HG03196 (cell line): ENCODE measurements at regions not wholly inside any gene's neighbourhood (a gene's known extent, or its start where the extent isn't known, plus 50 kb on each side); places are given as distances from the start of the nearest gene placed in this dataset.
"Not testable (repeated sequence)": the region's sequence is repeated elsewhere in the genome, so short reads cannot be mapped to it uniquely, and the experiment has no call there.

Source experiments
- ATAC-seq: cut with Tn5 transposase; IDR thresholded peaks from one replicate; pipeline ENCODE4 v1.9.1; 2021; ENCODE audit not compliant: unreplicated experiment

DNA sequence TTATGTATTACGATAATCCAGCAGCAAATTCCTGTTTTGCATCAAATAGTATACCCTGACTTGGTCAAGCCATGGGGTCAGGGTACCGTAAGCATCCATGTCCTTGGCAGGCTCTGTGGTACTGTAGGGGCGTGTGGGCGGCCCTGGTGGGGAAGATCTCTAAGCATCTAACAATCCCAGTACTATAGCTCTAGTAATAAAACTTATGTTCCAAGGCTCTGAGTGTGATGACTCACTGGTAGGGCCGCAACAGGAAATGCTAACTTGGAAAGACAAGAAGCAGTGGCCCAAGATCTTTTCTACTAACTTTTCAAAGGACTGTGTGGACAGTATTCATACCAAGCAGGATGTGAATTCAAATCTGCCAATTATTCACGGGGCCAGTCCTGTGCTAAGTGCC lies 63.8 kb downstream of the CLEC18A start:
- ATAC-seq, result not testable (repeated sequence)

DNA sequence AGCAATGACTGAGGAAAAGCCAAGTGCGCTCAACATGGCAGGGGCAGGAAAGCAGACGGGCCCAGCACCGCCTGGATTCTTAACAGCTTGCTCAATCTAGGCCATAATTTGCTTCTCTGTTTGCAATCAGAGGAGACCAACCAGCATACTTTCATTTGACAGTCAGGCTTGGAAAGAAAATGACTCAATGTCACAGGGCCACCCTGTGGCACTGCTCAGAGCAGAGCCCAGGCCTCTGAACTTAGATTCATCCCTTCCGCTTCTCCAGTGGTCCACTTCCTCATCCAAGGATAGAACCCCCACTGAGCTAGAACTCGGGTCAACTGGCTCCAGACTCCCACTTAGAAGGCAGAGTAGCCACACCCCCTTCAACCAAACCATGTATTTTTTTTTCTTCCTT lies 65.6 kb downstream of the CLEC18A start:
- ATAC-seq, result not testable (repeated sequence)

DNA sequence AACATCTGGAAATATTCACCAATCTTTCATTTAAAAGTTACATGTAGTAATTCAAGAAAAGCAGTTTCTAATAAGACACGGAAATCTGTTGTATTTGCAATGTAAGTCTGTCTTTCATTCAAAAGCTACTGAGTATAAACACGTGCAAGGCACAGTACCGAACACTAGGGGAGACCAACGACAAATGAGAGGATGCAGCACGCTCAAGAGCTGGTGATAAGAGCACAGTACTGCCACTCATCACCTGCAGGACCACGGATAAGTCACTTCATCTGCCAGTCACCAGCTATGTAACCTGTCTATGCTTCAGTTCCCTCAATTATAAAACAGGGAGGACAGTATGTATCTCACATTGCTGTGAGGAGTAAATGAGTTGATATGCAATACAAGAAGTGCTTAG lies 67.1 kb downstream of the CLEC18A start:
- ATAC-seq, result no peak

DNA sequence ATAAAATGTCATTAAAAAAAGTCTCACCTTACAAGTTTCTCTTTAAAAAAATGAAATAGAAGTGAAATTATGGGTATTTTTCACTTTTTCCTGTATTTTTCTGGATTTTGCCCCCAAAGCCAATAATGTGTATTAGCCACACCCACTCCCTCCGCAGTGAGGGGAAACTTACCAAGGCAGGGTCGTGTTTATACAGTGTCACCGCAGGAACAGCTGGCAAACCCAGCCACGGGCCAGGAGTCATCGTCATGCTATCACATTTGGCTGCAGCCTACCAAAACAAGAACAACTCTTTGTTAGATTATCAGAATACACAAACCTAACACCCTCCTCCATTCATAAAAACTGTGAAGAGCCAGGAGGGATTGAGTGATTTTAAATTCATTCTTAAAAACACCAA lies 72.1 kb downstream of the CLEC18A start:
- ATAC-seq, result not testable (repeated sequence)

DNA sequence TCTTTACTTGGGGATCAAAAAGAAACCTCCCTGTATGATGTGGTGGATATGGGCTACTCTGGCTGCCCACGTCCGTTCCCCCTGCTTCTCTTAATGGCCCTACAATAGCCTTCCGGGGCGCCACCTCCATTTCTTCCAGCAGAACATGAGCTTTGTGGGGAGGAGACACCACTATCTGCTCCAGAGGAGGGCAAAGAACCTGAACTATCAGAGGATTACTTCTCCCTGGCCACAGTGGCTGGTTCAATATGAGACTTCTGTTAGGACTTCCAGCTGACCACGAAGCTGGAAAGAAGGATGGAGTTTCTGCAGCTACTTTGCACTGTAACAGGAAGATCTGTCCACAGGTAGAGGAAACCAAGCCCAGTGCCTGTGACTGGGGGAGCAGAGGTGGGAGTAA lies 72.8 kb downstream of the CLEC18A start:
- not testable (repeated sequence) for ATAC-seq

DNA sequence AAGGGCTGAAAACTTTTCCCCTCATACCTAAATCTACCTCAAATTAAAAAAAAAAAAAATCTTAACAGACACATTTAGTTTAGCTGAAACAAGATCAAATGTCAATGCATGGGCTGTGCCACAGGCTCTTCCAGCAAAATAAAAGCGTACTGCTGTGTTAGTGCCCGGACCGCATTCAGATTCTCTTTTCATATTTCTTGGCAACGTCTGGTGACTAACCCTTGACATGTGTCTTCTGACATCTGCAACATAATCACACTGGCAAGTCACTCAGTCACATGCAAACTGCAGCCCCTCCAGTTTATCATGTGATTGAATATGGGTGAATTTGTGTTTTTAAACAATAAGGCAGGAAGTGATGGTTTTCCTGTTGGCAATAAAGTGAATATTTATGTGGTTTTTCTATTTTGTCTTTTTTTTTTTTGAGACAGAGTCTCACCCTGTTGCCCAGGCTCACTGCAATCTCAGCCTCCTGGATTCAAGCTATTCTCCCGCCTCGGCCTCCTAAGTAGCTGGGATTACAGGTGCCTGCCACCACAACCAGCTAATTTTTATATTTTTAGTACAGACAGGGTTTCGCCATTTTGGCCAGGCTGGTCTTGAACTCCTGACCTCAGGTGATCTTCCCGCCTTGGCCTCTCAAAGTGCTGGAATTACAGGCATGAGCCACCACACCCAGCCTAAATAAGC lies 75.2 kb downstream of the CLEC18A start:
- ATAC-seq, result peak; percentile 49

DNA sequence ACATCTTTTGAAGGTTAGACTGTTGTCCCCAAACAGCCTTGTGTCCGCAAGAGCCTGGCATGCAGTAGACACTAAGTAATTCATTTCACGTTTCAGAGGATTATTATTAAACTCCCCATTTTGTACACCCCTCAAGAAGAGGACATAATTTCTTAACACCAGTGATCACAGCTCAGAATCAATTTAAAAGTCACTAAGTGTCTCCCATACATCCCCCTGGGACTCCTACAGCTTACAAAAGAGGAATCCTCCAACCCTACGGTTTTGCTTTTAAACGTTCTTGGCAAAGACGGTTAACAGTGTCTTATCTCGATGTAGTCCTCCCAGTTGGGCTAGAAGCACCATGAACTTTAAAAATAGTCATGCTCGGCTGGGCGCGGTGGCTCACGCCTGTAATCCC lies 81.2 kb upstream of the PDPR start:
- not testable (repeated sequence) for ATAC-seq

DNA sequence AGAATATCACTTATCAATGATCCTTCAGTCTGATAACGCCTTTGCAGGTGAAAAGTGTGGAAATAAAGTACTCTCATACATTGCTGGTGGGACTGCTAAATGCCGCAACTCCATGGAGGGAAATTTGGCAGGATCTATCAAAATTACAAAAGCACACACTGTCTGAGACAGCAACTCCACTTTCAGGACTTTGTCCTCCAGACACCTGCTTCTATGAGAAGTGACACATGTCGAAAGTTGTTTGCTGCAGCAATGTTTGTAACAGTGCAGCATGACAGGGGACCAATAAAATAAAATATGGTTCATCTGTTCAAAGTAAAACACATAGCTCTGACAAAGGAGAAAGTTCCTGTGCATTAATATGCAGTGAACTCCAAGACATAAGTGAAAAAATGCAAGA lies 76.2 kb upstream of the PDPR start:
- ATAC-seq, result not testable (repeated sequence)

DNA sequence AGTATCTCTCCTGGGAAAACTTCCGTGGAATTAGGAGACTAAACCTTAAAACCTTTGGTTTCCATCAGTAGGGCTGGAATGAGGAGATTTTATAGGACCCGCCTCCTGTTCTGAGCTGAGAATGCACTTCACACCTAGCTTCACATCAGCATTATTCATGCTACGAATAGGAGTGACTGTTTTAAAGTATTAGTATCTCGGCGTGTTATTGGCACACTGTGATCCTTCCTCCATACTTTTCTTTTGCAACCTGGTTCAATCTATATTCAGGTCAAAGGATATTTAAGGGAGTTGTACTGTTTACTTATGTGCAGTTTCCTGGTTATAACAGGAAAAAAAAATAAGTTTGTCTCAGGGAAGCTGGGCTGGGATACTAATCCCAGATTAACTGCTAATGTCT lies 73.6 kb upstream of the PDPR start:
- not testable (repeated sequence) for ATAC-seq

DNA sequence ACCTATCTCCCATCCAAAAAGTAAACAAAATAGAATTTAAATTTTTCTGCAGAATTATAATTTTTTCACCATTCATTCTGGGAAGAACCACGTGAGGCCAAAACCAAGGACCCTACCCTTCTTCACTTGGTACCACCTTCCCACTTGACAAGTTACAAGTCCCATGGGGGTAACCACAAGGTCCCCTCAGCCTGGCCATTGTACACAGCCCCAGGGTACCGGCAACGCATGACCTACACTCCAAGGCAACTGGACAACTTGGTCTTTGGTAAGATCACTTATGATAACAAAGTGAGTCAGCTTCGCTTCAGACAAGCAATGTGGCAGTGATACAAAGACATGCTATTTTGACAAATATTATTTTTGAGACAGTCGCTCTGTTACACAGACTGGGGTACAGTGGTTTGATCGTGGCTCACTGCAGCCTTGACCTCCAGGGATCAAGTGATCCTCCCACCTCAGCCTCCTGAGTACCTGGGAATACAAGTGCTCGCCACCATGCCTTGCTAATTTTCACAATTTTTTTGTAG lies 70.5 kb upstream of the PDPR start:
- ATAC-seq, result not testable (repeated sequence)

DNA sequence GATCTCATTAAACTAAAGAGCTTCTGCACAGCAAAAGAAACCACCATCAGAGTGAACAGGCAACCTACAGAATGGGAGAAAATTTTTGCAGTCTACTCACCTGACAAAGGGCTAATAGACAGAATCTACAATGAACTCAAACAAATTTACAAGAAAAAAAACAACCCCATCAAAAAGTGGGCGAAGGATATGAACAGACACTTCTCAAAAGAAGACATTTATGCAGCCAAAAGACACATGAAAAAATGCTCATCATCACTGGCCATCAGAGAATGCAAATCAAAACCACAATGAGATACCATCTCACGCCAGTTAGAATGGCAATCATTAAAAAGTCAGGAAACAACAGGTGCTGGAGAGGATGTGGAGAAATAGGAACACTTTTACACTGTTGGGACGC lies 67.6 kb upstream of the PDPR start:
- ATAC-seq, result not testable (repeated sequence)

DNA sequence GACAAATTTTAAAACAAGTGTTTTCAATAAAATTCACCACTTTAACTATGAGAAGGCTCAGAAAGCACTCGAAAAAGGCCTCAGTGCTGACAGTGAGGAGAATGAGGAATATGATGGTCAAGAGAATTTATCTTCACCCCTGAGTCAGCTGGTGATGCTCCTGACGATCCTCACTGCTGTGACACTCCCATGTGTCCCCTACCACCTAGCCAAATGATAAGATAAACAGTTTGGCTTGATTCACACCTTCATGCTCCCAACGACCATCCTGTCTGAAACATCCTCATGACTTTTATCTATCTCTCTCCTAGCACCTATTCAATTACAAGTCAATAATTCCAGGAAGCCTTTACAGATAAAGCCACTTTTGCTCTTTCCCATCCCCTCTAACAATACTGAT lies 66.0 kb upstream of the PDPR start:
- ATAC-seq, result not testable (repeated sequence)

DNA sequence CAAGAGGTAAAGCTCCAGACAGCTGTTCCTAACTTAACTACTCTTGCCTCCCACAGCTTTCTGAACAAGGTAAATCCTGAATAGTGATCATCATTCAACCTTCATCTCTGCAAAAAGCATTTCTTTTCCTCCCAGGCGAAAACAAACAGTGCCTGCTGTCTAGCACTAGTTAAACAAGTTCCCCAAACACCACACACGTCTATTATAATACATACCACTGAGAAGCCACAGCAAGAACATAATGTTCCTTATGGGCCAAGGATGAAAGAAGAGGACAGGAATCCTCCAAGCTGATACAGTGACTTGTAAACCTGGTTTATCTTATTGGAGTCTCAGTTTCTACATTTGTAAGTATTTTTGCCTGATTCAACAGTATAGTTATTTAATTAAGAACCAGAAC lies 56.1 kb upstream of the PDPR start:
- not testable (repeated sequence) for ATAC-seq

DNA sequence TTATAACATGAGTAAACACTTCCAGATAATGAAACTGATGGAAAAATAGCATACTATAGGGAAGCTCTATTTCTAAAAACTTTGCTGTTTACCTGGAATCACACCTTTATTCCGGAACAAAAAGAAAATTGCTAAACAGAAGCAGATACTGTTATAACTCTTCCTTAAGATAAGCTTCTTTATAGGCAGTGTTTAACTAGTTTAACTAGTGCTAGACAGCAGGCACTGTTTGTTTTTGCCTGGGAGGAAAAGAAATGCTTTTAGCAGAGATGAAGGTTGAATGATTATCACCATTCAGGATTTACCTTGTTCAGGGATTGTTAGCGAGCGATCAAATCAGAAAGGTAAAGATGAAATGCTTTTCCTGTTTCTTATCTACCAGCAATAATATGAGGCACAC lies 54.7 kb upstream of the PDPR start:
- not testable (repeated sequence) for ATAC-seq

DNA sequence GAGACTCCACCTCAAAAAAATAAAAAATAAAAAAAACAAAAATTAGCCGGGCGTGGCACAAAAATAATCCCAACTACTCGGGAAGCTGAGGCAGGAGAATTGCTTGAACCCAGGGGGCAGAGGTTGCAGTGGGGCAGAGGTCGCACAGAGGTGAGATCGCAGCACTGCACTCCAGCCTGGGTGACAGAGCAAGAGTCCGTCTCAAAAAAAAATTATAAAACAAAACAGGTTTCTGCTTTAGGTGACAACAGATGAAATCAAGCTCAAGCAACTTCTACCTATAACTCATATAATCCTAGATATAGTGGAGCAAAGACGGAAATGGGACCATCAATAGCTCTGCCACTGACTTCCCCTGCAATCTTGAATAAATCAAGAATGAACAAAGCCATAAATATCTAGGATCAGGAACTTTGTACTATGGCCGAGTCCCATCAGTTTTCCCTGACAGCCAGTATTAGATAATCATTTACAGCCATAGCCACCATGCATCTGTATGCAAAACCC lies 53.6 kb upstream of the PDPR start:
- ATAC-seq, result not testable (repeated sequence)

DNA sequence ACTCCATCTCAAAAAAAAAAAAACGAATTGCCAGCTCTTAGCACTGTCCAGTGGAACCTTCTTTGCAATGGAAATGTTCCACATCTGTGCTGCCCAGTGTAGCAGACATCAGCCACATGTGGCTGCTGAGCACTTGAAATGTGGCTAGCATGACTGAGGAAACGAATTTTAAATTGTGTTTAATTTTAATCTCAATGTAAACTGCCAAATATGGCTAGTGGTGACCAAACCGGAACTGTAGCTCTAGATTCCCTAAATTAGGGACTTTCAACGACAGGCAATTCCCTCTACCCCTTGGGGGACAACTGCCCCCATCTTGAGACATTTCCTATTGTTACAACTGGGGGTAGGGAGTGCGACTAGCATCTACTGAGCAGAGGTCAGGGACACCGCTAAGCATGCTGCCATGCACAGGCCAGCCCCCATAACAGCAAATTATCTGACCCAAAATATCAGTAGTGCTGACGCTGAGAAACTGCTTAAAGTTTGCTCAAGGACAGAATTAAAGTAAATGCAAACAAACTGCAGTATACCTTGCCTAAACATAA lies 52.4 kb upstream of the PDPR start:
- ATAC-seq, result not testable (repeated sequence)

DNA sequence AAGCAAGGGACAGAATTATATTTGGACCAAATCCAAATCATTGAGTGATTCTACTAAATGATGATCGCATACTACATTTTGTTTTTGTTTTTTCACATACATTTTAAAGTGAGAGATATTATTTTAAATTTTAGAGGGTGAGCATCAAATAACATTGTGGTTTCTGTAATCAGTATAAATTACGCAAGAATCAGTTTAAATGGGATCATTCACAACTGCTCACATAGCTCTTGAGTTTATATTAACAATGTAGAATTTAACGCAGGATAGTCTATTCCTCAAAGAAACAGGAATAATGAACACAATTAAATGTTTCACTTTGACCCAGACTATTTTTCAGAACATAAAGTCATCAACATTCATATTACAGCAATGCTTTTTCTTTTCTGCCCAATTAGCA lies 51.2 kb upstream of the PDPR start:
- not testable (repeated sequence) for ATAC-seq
